ENCODE measurements at regions not wholly inside any gene's neighbourhood (a gene's known extent, or its start where the extent isn't known, plus 50 kb on each side); places are given as distances from the start of the nearest gene placed in this dataset.

GRCh38 chr19:31626941-31627340, 277.7 kb upstream of the TSHZ3 start:
- no peak overlapping the region for H3K27ac ChIP-seq (ENCODE audit: insufficient read depth, low read length)

More at GRCh38 chr19:31626941-31627340, 277.7 kb upstream of the TSHZ3 start:
- in situ Hi-C loops (cut with MboI; ENCODE audit: low sequenced_read_pairs): no loop called here
- no peak overlapping the region for H3K14ac ChIP-seq (replicated peaks; ENCODE audit: low read depth, low read length)
- ATAC-seq (ENCODE audit: low read depth) (no peak), DNase-seq (no peak)
- H2AK9ac ChIP-seq (replicated peaks; ENCODE audit: low read depth, low read length, poor library complexity): no peak overlapping the region
- no peaks in the 10 kb centered on the region for H3K9me3 ChIP-seq (ENCODE audit: control insufficient read depth, insufficient read depth, low read length)
- H2BK120ac ChIP-seq (ENCODE audit: low read depth, low read length): no peak overlapping the region
- no peaks in the 10 kb centered on the region for H3K9me1 ChIP-seq (ENCODE audit: insufficient read depth, low read length)
- no peak overlapping the region for H3K23ac ChIP-seq (ENCODE audit: low read depth, low read length)
- H3K4me3 ChIP-seq (ENCODE audit: insufficient read depth, low read depth, low read length): no peak overlapping the region
- no peak overlapping the region for H2BK15ac ChIP-seq (ENCODE audit: low read depth, low read length)
- no peaks in the 10 kb centered on the region for H4K20me1 ChIP-seq (ENCODE audit: insufficient read depth, low read length)
- H3K4me2 ChIP-seq (ENCODE audit: low read depth, low read length): no peak overlapping the region
- no peak overlapping the region for H2AK5ac ChIP-seq (ENCODE audit: low read depth, low read length)
- no peaks in the 10 kb centered on the region for H3K4me1 ChIP-seq (ENCODE audit: control insufficient read depth, insufficient read depth, low read length)
- H3K56ac ChIP-seq (ENCODE audit: extremely low read depth, insufficient read depth, low read length): no peak overlapping the region
- H2AFZ ChIP-seq (replicated peaks; ENCODE audit: low read length, poor library complexity): no peak overlapping the region
- H4K8ac ChIP-seq (ENCODE audit: low read depth in 2 of 2, low read length in 2 of 2): no peak overlapping the region
- no peak overlapping the region for H4K91ac ChIP-seq (ENCODE audit: insufficient read depth, low read depth, low read length)
- no peak overlapping the region for H3K9ac ChIP-seq (ENCODE audit: low read depth, low read length)
- dilution Hi-C loops (cut with HindIII; ENCODE audit: low sequenced_read_pairs, unreplicated experiment): no loop called here
- H3K18ac ChIP-seq (ENCODE audit: low read depth, low read length): no peak overlapping the region
- H3K27me3 ChIP-seq (ENCODE audit: control insufficient read depth, insufficient read depth, low read length): no peaks in the 10 kb centered on the region; the same call in 1 of the 2 replicates
- TF ChIP-seq MAFK (IDR thresholded peaks at IDR 0.05; ENCODE audit: low read depth, low read length): no peak
- no peak for TF ChIP-seq BHLHE40 (IDR thresholded peaks at IDR 0.05; ENCODE audit: low read depth, low read length)
- TF ChIP-seq ELK1 (IDR thresholded peaks at IDR 0.05; ENCODE audit: borderline replicate concordance, low read depth, low read length): no peak
- no peak for TF ChIP-seq CHD1 (IDR thresholded peaks at IDR 0.05; ENCODE audit: low read depth, low read length)
- no peak for TF ChIP-seq CEBPB (IDR thresholded peaks at IDR 0.05; ENCODE audit: low read depth, low read length)
- no peak for TF ChIP-seq FOS (IDR thresholded peaks at IDR 0.05; ENCODE audit: low read depth, low read length)
- TF ChIP-seq SMC3 (IDR thresholded peaks at IDR 0.05; ENCODE audit: low read depth, low read length): no peak
- no peak for TF ChIP-seq POLR2A (IDR thresholded peaks at IDR 0.05; ENCODE audit: low read depth, low read length)
- no peak for TF ChIP-seq USF2 (IDR thresholded peaks at IDR 0.05; ENCODE audit: low read depth, low read length)
- TF ChIP-seq, protein P1, sequence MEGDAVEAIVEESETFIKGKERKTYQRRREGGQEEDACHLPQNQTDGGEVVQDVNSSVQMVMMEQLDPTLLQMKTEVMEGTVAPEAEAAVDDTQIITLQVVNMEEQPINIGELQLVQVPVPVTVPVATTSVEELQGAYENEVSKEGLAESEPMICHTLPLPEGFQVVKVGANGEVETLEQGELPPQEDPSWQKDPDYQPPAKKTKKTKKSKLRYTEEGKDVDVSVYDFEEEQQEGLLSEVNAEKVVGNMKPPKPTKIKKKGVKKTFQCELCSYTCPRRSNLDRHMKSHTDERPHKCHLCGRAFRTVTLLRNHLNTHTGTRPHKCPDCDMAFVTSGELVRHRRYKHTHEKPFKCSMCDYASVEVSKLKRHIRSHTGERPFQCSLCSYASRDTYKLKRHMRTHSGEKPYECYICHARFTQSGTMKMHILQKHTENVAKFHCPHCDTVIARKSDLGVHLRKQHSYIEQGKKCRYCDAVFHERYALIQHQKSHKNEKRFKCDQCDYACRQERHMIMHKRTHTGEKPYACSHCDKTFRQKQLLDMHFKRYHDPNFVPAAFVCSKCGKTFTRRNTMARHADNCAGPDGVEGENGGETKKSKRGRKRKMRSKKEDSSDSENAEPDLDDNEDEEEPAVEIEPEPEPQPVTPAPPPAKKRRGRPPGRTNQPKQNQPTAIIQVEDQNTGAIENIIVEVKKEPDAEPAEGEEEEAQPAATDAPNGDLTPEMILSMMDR (conservative IDR thresholded peaks at IDR 0.05; ENCODE audit: low read depth, low read length): no peak
- TF ChIP-seq RAD21 (IDR thresholded peaks at IDR 0.05; ENCODE audit: low read length): no peak
- TF ChIP-seq MAZ (IDR thresholded peaks at IDR 0.05; ENCODE audit: borderline replicate concordance, low read depth, low read length): no peak
- TF ChIP-seq MXI1 (IDR thresholded peaks at IDR 0.05; ENCODE audit: borderline replicate concordance, low read depth, low read length): no peak
- no peak for TF ChIP-seq NFE2L2 (IDR thresholded peaks at IDR 0.05; ENCODE audit: low read depth, low read length)
- TF ChIP-seq RCOR1 (IDR thresholded peaks at IDR 0.05; ENCODE audit: insufficient replicate concordance, low read length): no peak
- no peak for TF ChIP-seq RFX5 (IDR thresholded peaks at IDR 0.05; ENCODE audit: low read depth, low read length)
- POLR2A ChIA-PET (ENCODE audit: unreplicated experiment): no interaction called here
- H4K5ac ChIP-seq (ENCODE audit: low read depth, low read length): no peak overlapping the region
- no peaks in the 10 kb centered on the region for H3K79me1 ChIP-seq (ENCODE audit: low read depth in 1 of 2, low read length in 2 of 2)
- H3K4ac ChIP-seq (ENCODE audit: low read depth, low read length): no peak overlapping the region
- H3K36me3 ChIP-seq (ENCODE audit: control insufficient read depth, insufficient read depth, low read length): no peaks in the 10 kb centered on the region
- CTCF ChIA-PET: no interaction called here
- intact Hi-C loops (cut with micrococcal nuclease): no loop called here
- H2BK5ac ChIP-seq (ENCODE audit: low read depth, low read length, poor library complexity, severe bottlenecking): no peak overlapping the region
- no TSS peak for BruUV-seq (replicated peaks)
- 69% methylated on average over 2 of the region's 5 CpGs; no CpG with 5 or more reads in 1 of the 2 experiments for WGBS, 2 experiments (ENCODE audit: extremely low coverage in 2 of 2, insufficient read length in 1 of 2)
- no peak overlapping the region for H2BK20ac ChIP-seq (ENCODE audit: low read depth, low read length)

All from IMR-90 (cell line).